NCI-H345 treated with DMSO at 0.1 percent for 48 hours (cell line): ENCODE measurements at regions not wholly inside any gene's neighbourhood (a gene's known extent, or its start where the extent isn't known, plus 50 kb on each side); places are given as distances from the start of the nearest gene placed in this dataset.
"Not testable (repeated sequence)": the region's sequence is repeated elsewhere in the genome, so short reads cannot be mapped to it uniquely, and the experiment has no call there.

Source experiments
- DNase-seq: peaks from one replicate; lab custom pipeline; 2025; ENCODE audit not compliant: unreplicated experiment; lab: John Stamatoyannopoulos, UW

GRCh38 chr4:107562316-107562715 is 157.7 kb downstream of the PAPSS1 start:
- no peak for DNase-seq

GRCh38 chr4:107561481-107561880 is 158.6 kb downstream of the PAPSS1 start:
- no peak for DNase-seq

GRCh38 chr4:107559653-107560052 is 160.4 kb downstream of the PAPSS1 start:
- DNase-seq = no peak

GRCh38 chr4:107552306-107552705 is 167.7 kb downstream of the PAPSS1 start:
- DNase-seq = no peak

GRCh38 chr4:107548211-107548905 is 171.7 kb downstream of the PAPSS1 start:
- no peak for DNase-seq

- no peak for DNase-seq
Measured at GRCh38 chr4:107546638-107547037, 173.4 kb downstream of the PAPSS1 start.

- no peak for DNase-seq
Measured at GRCh38 chr4:107541511-107541910, 178.5 kb downstream of the PAPSS1 start.

GRCh38 chr4:107531927-107532326 is 188.1 kb downstream of the PAPSS1 start:
- DNase-seq = no peak

GRCh38 chr4:107520368-107520767 is 199.7 kb downstream of the PAPSS1 start:
- no peak for DNase-seq

GRCh38 chr4:107519053-107519452 is 201.0 kb downstream of the PAPSS1 start:
- no peak for DNase-seq

- DNase-seq = no peak
Measured at GRCh38 chr4:107518076-107518475, 202.0 kb downstream of the PAPSS1 start.

GRCh38 chr4:107512549-107512948 is 207.5 kb downstream of the PAPSS1 start:
- no peak for DNase-seq

- DNase-seq = no peak
Measured at GRCh38 chr4:107509615-107510014, 210.4 kb downstream of the PAPSS1 start.

- DNase-seq = no peak
Measured at GRCh38 chr4:107500551-107500950, 219.5 kb downstream of the PAPSS1 start.

GRCh38 chr4:107497054-107497453 is 223.0 kb downstream of the PAPSS1 start:
- no peak for DNase-seq

GRCh38 chr4:107492566-107492965 is 227.5 kb downstream of the PAPSS1 start:
- no peak for DNase-seq

GRCh38 chr4:107490116-107490515 is 229.9 kb downstream of the PAPSS1 start:
- DNase-seq = no peak

GRCh38 chr4:107483621-107484020 is 236.4 kb downstream of the PAPSS1 start:
- not testable (repeated sequence) for DNase-seq

GRCh38 chr4:107482546-107482945 is 237.5 kb downstream of the PAPSS1 start:
- no peak for DNase-seq

- no peak for DNase-seq
Measured at GRCh38 chr4:107478327-107478980, 241.6 kb downstream of the PAPSS1 start.

- no peak for DNase-seq
Measured at GRCh38 chr4:107473126-107473525, 246.9 kb downstream of the PAPSS1 start.

GRCh38 chr4:107472265-107472948 is 247.6 kb downstream of the PAPSS1 start:
- no peak for DNase-seq
